CD4-positive, alpha-beta T cell treated with Interleukin-2 at 100 ng/mL for 4 hours (primary cell): ENCODE measurements at regions not wholly inside any gene's neighbourhood (a gene's known extent, or its start where the extent isn't known, plus 50 kb on each side); places are given as distances from the start of the nearest gene placed in this dataset.

ENCODE experiments used
- DNase-seq: peaks from one replicate; pipeline ENCODE4 v3.0.0-alpha.2; 2020; ENCODE audit warnings: low spot score

- no peak for DNase-seq
These were observed 158.7 kb downstream of the DRD1 start for GRCh38 chr5:175285261-175285660.

- no peak for DNase-seq
These were observed 159.2 kb downstream of the DRD1 start for GRCh38 chr5:175284806-175285205.

GRCh38 chr5:175282611-175283225 is 161.3 kb downstream of the DRD1 start:
- DNase-seq, result no peak

- DNase-seq, result no peak
These were observed 162.3 kb downstream of the DRD1 start for GRCh38 chr5:175281714-175282113.

GRCh38 chr5:175281257-175281656 is 162.7 kb downstream of the DRD1 start:
- DNase-seq, result no peak

- DNase-seq, result no peak
These were observed 164.5 kb downstream of the DRD1 start for GRCh38 chr5:175279506-175279905.

- DNase-seq, result no peak
These were observed 168.2 kb downstream of the DRD1 start for GRCh38 chr5:175275748-175276147.

- no peak for DNase-seq
These were observed 168.9 kb downstream of the DRD1 start for GRCh38 chr5:175275097-175275496.

- no peak for DNase-seq
These were observed 169.8 kb downstream of the DRD1 start for GRCh38 chr5:175274171-175274570.

- DNase-seq, result no peak
These were observed 179.6 kb downstream of the DRD1 start for GRCh38 chr5:175264406-175264805.

- no peak for DNase-seq
These were observed 180.2 kb downstream of the DRD1 start for GRCh38 chr5:175263776-175264175.

- no peak for DNase-seq
These were observed 182.5 kb downstream of the DRD1 start for GRCh38 chr5:175261526-175261925.

- DNase-seq, result no peak
These were observed 182.9 kb downstream of the DRD1 start for GRCh38 chr5:175261037-175261436.

GRCh38 chr5:175257847-175258194 is 186.2 kb downstream of the DRD1 start:
- no peak for DNase-seq

- no peak for DNase-seq
These were observed 186.7 kb downstream of the DRD1 start for GRCh38 chr5:175257128-175257846.

- no peak for DNase-seq
These were observed 189.8 kb downstream of the DRD1 start for GRCh38 chr5:175254155-175254554.

- DNase-seq, result no peak
These were observed 190.4 kb downstream of the DRD1 start for GRCh38 chr5:175253597-175253996.

- DNase-seq, result no peak
These were observed 191.7 kb downstream of the DRD1 start for GRCh38 chr5:175252234-175252805.

- DNase-seq, result no peak
These were observed 193.6 kb downstream of the DRD1 start for GRCh38 chr5:175250426-175250825.

GRCh38 chr5:175248416-175248905 is 195.5 kb downstream of the DRD1 start:
- DNase-seq, result no peak

GRCh38 chr5:175246889-175247520 is 197.0 kb downstream of the DRD1 start:
- no peak for DNase-seq

- no peak for DNase-seq
These were observed 197.6 kb downstream of the DRD1 start for GRCh38 chr5:175246242-175246888.
